ENCODE measurements at regions not wholly inside any gene's neighbourhood (a gene's known extent, or its start where the extent isn't known, plus 50 kb on each side); places are given as distances from the start of the nearest gene placed in this dataset.

GRCh38 chr17:77076124-77076830 lies 64.5 kb upstream of the SEC14L1 start (continued):
- no peak for TF ChIP-seq AR (CRISPR knock-in tag; IDR thresholded peaks at IDR 0.05)
- TF ChIP-seq ARID4B (CRISPR knock-in tag; IDR thresholded peaks at IDR 0.05; ENCODE audit: borderline replicate concordance): no peak
- no peak for TF ChIP-seq ESRRA (CRISPR knock-in tag; IDR thresholded peaks at IDR 0.05; ENCODE audit: borderline replicate concordance)
- TF ChIP-seq PREB (CRISPR knock-in tag; IDR thresholded peaks at IDR 0.05; ENCODE audit: borderline replicate concordance): no peak
- TF ChIP-seq ZNF396 (CRISPR knock-in tag; IDR thresholded peaks at IDR 0.05; ENCODE audit: borderline replicate concordance): no peak

GRCh38 chr17:77083531-77083930 lies 57.2 kb upstream of the SEC14L1 start:
- H3K27me3 Mint-ChIP-seq (ENCODE audit: low read depth): peaks cover 4% of the 10 kb centered on the region; the same call in 1 of the 2 replicates
- peaks cover 5% of the 10 kb centered on the region for H3K9me3 Mint-ChIP-seq
- peaks cover 11% of the 10 kb centered on the region for H3K4me1 Mint-ChIP-seq
- ATAC-seq (no peak), DNase-seq (ENCODE audit: low spot score) (no peak)
- POLR2A ChIA-PET: no interaction called here
- H3K36me3 Mint-ChIP-seq: no peaks in the 10 kb centered on the region
- TF ChIP-seq CREB1 (CRISPR knock-in tag; IDR thresholded peaks at IDR 0.05) (no peak), ZNF512 (CRISPR knock-in tag; IDR thresholded peaks at IDR 0.05; ENCODE audit: borderline replicate concordance) (no peak), ZNF671 (CRISPR knock-in tag; IDR thresholded peaks at IDR 0.05) (no peak), ZSCAN18 (CRISPR knock-in tag; IDR thresholded peaks at IDR 0.05) (no peak), ZNF121 (CRISPR knock-in tag; IDR thresholded peaks at IDR 0.05) (no peak)
- H3K4me3 Mint-ChIP-seq: no peak overlapping the region
- no peak overlapping the region for H3K27ac Mint-ChIP-seq
- CTCF ChIA-PET: interaction anchor here (2.5 to 3.5 kb wide), 2 partner anchors 16 to 27 kb away, joined by 13 to 20 read pairs; no protein-coding TSS in a partner anchor
